Liver (tissue), 3 donors: ENCODE measurements at regions not wholly inside any gene's neighbourhood (a gene's known extent, or its start where the extent isn't known, plus 50 kb on each side); places are given as distances from the start of the nearest gene placed in this dataset.

Experiments used
- CTCF ChIP-seq: fragments of 150-350 bp; IDR thresholded peaks from 2 replicates; pipeline ENCODE4 v1.5.1; 2017; ENCODE audit warnings: improper control_type of control experiment, low read depth, low read length; ENCODE audit not compliant: missing input control
- GABPA ChIP-seq, 2 donors: IDR thresholded peaks in 1 of 2; conservative IDR thresholded peaks in 1 of 2; 2 replicates each; pipeline ENCODE4 v1.6.1; 2016; ENCODE audit warnings: antibody characterized with exemption in 2 of 2, mild to moderate bottlenecking in 1 of 2, moderate library complexity in 1 of 2
- RAD21 ChIP-seq, 2 donors: IDR thresholded peaks; 2 replicates each; pipeline ENCODE4 v1.6.1; 2016; ENCODE audit warnings: antibody characterized with exemption in 2 of 2, mild to moderate bottlenecking in 2 of 2
- REST ChIP-seq: IDR thresholded peaks from 2 replicates; pipeline ENCODE4 v1.6.1; 2016; ENCODE audit warnings: antibody characterized with exemption, mild to moderate bottlenecking
- SP1 ChIP-seq: IDR thresholded peaks from 2 replicates; pipeline ENCODE4 v1.6.1; 2018; ENCODE audit warnings: antibody characterized with exemption, mild to moderate bottlenecking
- YY1 ChIP-seq: IDR thresholded peaks from 2 replicates; pipeline ENCODE4 v1.6.1; 2016; ENCODE audit warnings: antibody characterized with exemption, mild to moderate bottlenecking
- donor health status: healthy.
- donor health status: healthy.

GRCh38 chr11:15880291-15880690 is 476.1 kb downstream of the SOX6 start:
- TF ChIP-seq CTCF (no peak), RAD21 (IDR thresholded peaks at IDR 0.05) (no peak), SP1 (no peak), YY1 (no peak), GABPA (IDR thresholded peaks at IDR 0.05 in 1 of 2, conservative IDR thresholded peaks at IDR 0.05 in 1 of 2) (no peak), REST (no peak)
